ENCODE measurements at regions not wholly inside any gene's neighbourhood (a gene's known extent, or its start where the extent isn't known, plus 50 kb on each side); places are given as distances from the start of the nearest gene placed in this dataset.

DNA sequence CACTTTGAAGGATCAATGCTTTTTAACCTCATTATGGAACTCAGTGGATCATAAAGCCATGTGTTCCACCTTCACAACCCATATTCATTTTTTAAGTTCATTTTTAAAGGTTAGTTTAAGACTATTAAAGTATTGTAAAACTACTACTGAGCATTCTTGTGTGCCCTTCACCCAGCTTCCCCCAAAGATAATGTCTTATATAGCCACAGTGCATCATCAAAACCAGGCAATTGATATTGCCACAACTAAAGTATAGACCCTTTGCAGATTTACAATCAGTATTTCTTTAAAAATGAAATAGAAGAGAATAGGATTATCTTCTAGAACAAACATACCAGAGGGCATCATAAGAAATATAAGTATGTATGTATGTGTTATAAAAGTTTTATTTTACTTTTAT, 597.1 kb downstream of the CCSER2 start:
- TF ChIP-seq, protein P1, sequence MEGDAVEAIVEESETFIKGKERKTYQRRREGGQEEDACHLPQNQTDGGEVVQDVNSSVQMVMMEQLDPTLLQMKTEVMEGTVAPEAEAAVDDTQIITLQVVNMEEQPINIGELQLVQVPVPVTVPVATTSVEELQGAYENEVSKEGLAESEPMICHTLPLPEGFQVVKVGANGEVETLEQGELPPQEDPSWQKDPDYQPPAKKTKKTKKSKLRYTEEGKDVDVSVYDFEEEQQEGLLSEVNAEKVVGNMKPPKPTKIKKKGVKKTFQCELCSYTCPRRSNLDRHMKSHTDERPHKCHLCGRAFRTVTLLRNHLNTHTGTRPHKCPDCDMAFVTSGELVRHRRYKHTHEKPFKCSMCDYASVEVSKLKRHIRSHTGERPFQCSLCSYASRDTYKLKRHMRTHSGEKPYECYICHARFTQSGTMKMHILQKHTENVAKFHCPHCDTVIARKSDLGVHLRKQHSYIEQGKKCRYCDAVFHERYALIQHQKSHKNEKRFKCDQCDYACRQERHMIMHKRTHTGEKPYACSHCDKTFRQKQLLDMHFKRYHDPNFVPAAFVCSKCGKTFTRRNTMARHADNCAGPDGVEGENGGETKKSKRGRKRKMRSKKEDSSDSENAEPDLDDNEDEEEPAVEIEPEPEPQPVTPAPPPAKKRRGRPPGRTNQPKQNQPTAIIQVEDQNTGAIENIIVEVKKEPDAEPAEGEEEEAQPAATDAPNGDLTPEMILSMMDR (IDR thresholded peaks at IDR 0.05) = no peak
- Mint-ChIP-seq H3K4me3 (no peak overlapping the region), H3K4me1 (ENCODE audit: low read depth) (no peaks in the 10 kb centered on the region), H3K36me3 (ENCODE audit: low read depth) (no peaks in the 10 kb centered on the region), H3K27ac (no peak overlapping the region), H3K27me3 (no peaks in the 10 kb centered on the region), H3K9me3 (no peaks in the 10 kb centered on the region)
- H3K4me3 ChIP-seq (ENCODE audit: low read length) = no peak overlapping the region
- ChIA-PET POLR2A (no interaction called here), CTCF (no interaction called here)
- DNase-seq (no peak), ATAC-seq (ENCODE audit: poor library complexity) (no peak)
- H3K9me3 ChIP-seq (ENCODE audit: control insufficient read depth in 1 of 2, insufficient read depth in 1 of 2, low read length in 2 of 2) = no peaks in the 10 kb centered on the region
- H3K4me1 ChIP-seq (ENCODE audit: insufficient read depth, low read length) = no peaks in the 10 kb centered on the region
- H3K27me3 ChIP-seq (ENCODE audit: control insufficient read depth in 1 of 2, insufficient read depth in 2 of 2, low read length in 2 of 2) = no peaks in the 10 kb centered on the region
- intact Hi-C loops (cut with DNase I, micrococcal nuclease) = no loop called here
- no peaks in the 10 kb centered on the region for H3K36me3 ChIP-seq (ENCODE audit: insufficient read depth, low read length)
- H3K27ac ChIP-seq (ENCODE audit: low read depth in 1 of 2, low read length in 2 of 2) = no peak overlapping the region

DNA sequence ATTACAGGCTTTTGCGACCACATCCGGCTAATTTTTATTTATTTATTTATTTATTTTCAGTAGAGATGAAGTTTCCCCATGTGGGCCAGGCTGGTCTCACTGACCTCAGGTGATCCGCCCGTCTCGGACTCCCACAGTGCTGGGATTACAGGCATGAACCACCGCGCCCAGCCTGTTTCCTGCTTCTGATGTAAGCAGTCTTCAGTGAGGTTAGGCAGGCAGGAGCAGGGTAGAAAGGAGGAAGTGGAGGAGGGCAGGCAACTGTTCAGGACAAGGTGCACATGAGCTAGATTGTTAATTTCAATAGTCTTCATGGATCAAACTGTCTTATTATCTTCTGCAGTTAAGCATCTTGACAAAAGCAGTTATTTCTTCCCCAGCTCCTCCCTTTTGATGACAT, 605.0 kb downstream of the CCSER2 start:
- ATAC-seq (ENCODE audit: poor library complexity) (no peak), DNase-seq (no peak)
- Mint-ChIP-seq H3K4me3 (no peak overlapping the region), H3K9me3 (no peaks in the 10 kb centered on the region), H3K36me3 (ENCODE audit: low read depth) (no peaks in the 10 kb centered on the region), H3K4me1 (ENCODE audit: low read depth) (no peaks in the 10 kb centered on the region), H3K27me3 (peaks cover 18% of the 10 kb centered on the region), H3K27ac (no peak overlapping the region)
- intact Hi-C loops (cut with DNase I, micrococcal nuclease) = no loop called here
- H3K36me3 ChIP-seq (ENCODE audit: insufficient read depth, low read length) = no peaks in the 10 kb centered on the region
- H3K27me3 ChIP-seq (ENCODE audit: control insufficient read depth in 1 of 2, insufficient read depth in 2 of 2, low read length in 2 of 2) = no peaks in the 10 kb centered on the region
- no peaks in the 10 kb centered on the region for H3K4me1 ChIP-seq (ENCODE audit: insufficient read depth, low read length)
- TF ChIP-seq, protein P1 (IDR thresholded peaks at IDR 0.05) = no peak
- H3K9me3 ChIP-seq (ENCODE audit: control insufficient read depth in 1 of 2, insufficient read depth in 1 of 2, low read length in 2 of 2) = no peaks in the 10 kb centered on the region
- no peak overlapping the region for H3K4me3 ChIP-seq (ENCODE audit: low read length)
- CTCF ChIA-PET = no interaction called here
- POLR2A ChIA-PET = no interaction called here
- no peak overlapping the region for H3K27ac ChIP-seq (ENCODE audit: low read depth in 1 of 2, low read length in 2 of 2)

DNA sequence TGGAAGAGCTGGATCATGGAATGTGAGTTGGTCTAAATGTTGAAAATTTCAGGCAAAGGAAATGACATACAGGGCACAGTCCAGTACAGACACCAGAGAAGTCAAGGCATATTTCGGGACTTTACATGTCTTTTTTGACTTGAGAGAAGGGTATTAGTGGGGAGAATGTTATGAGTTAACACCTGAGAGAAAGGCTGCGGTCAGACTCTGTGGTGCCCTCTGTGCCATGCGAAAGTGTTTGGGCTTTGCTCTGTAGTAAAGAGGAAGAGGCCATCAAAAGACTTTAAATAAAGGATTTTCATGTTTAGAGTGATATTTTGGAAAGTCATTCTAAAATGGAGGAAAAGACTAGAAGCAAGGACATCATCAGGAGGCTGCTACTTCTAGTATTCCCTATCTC, 607.4 kb downstream of the CCSER2 start:
- TF ChIP-seq, protein P1 (IDR thresholded peaks at IDR 0.05) = no peak
- Mint-ChIP-seq H3K27me3 (peaks cover 24% of the 10 kb centered on the region), H3K27ac (no peak overlapping the region), H3K4me3 (no peak overlapping the region), H3K4me1 (ENCODE audit: low read depth) (no peaks in the 10 kb centered on the region), H3K9me3 (no peaks in the 10 kb centered on the region), H3K36me3 (ENCODE audit: low read depth) (no peaks in the 10 kb centered on the region)
- ChIA-PET CTCF (no interaction called here), POLR2A (no interaction called here)
- Histone ChIP-seq H3K27me3 (ENCODE audit: control insufficient read depth in 1 of 2, insufficient read depth in 2 of 2, low read length in 2 of 2) (no peaks in the 10 kb centered on the region), H3K9me3 (ENCODE audit: control insufficient read depth in 1 of 2, insufficient read depth in 1 of 2, low read length in 2 of 2) (no peaks in the 10 kb centered on the region), H3K27ac (ENCODE audit: low read depth in 1 of 2, low read length in 2 of 2) (no peak overlapping the region), H3K4me3 (ENCODE audit: low read length) (no peak overlapping the region), H3K36me3 (ENCODE audit: insufficient read depth, low read length) (no peaks in the 10 kb centered on the region), H3K4me1 (ENCODE audit: insufficient read depth, low read length) (no peaks in the 10 kb centered on the region)
- DNase-seq = no peak
- no peak for ATAC-seq (ENCODE audit: poor library complexity)
- intact Hi-C loops (cut with DNase I, micrococcal nuclease) = no loop called here
